ENCODE measurements at regions not wholly inside any gene's neighbourhood (a gene's known extent, or its start where the extent isn't known, plus 50 kb on each side); places are given as distances from the start of the nearest gene placed in this dataset.

DNA sequence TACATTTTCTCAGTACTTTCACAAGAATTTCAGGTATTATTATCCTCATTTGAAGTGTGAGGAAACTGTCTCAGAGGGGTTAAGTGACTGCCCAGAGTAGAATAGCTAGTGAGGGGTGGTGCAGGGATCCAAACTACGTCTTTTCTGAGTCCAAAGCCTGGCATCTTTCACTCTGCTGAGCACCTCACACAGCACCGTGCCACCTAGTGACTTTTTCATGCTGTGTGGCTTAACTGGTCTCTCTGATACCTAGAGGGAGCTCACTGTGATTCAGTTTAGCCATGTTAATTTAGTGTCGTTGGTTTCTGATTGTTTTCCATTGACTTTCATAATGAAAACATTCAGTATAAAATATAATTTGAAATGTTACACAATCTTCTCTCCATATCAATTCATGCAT lies 91.4 kb upstream of the NLGN1 start:
- 0% methylated on average over 3 of the region's 3 CpGs for WGBS (ENCODE audit: insufficient coverage, insufficient replicate concordance, low lambda C conversion rate, missing lambda C conversion rate)
- in situ Hi-C loops (cut with MboI): no loop called here
- Histone ChIP-seq H3K4me3 (no peak overlapping the region), H3K79me2 (ENCODE audit: control insufficient read depth, insufficient read depth, low read length) (no peaks in the 10 kb centered on the region), H3K9me3 (replicated peaks; ENCODE audit: control insufficient read depth, insufficient read depth, low read length) (no peaks in the 10 kb centered on the region), H3K4me2 (ENCODE audit: control insufficient read depth, insufficient read depth) (no peak overlapping the region), H3K27me3 (replicated peaks in 1 of 2; ENCODE audit: control insufficient read depth in 2 of 2, insufficient read depth in 2 of 2, low read length in 1 of 2) (no peaks in the 10 kb centered on the region), H3K4me1 (ENCODE audit: control insufficient read depth, insufficient read depth, low read length) (no peaks in the 10 kb centered on the region), H3K27ac (ENCODE audit: control insufficient read depth, insufficient read depth) (no peak overlapping the region), H4K20me1 (ENCODE audit: control insufficient read depth, insufficient read depth) (no peaks in the 10 kb centered on the region), H3K9ac (ENCODE audit: control insufficient read depth, insufficient read depth, low read length) (no peak overlapping the region), H2AFZ (ENCODE audit: control insufficient read depth, low read depth, low read length) (no peak overlapping the region), H3K36me3 (ENCODE audit: control insufficient read depth in 2 of 2, insufficient read depth in 2 of 2, low read length in 1 of 2) (no peaks in the 10 kb centered on the region)
- ChIA-PET POLR2A (no interaction called here), RAD21 (ENCODE audit: unreplicated experiment) (no interaction called here), CTCF (no interaction called here), SMC1A (ENCODE audit: uncharacterized antibody, unreplicated experiment) (interaction anchor here (0.6 kb wide), 1 partner anchor 12 kb away, joined by 3 read pairs; no protein-coding TSS in a partner anchor)
- DNase-seq (ENCODE audit: low read depth, low spot score): no peak
- TF ChIP-seq, protein P1, sequence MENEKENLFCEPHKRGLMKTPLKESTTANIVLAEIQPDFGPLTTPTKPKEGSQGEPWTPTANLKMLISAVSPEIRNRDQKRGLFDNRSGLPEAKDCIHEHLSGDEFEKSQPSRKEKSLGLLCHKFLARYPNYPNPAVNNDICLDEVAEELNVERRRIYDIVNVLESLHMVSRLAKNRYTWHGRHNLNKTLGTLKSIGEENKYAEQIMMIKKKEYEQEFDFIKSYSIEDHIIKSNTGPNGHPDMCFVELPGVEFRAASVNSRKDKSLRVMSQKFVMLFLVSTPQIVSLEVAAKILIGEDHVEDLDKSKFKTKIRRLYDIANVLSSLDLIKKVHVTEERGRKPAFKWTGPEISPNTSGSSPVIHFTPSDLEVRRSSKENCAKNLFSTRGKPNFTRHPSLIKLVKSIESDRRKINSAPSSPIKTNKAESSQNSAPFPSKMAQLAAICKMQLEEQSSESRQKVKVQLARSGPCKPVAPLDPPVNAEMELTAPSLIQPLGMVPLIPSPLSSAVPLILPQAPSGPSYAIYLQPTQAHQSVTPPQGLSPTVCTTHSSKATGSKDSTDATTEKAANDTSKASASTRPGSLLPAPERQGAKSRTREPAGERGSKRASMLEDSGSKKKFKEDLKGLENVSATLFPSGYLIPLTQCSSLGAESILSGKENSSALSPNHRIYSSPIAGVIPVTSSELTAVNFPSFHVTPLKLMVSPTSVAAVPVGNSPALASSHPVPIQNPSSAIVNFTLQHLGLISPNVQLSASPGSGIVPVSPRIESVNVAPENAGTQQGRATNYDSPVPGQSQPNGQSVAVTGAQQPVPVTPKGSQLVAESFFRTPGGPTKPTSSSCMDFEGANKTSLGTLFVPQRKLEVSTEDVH (IDR thresholded peaks at IDR 0.05; ENCODE audit: low read depth, partially characterized antibody): no peak
- BruUV-seq (replicated peaks): no TSS peak
- no peak for ATAC-seq
- intact Hi-C loops (cut with micrococcal nuclease; ENCODE audit: unreplicated experiment): no loop called here
- FAIRE-seq: no peak

DNA sequence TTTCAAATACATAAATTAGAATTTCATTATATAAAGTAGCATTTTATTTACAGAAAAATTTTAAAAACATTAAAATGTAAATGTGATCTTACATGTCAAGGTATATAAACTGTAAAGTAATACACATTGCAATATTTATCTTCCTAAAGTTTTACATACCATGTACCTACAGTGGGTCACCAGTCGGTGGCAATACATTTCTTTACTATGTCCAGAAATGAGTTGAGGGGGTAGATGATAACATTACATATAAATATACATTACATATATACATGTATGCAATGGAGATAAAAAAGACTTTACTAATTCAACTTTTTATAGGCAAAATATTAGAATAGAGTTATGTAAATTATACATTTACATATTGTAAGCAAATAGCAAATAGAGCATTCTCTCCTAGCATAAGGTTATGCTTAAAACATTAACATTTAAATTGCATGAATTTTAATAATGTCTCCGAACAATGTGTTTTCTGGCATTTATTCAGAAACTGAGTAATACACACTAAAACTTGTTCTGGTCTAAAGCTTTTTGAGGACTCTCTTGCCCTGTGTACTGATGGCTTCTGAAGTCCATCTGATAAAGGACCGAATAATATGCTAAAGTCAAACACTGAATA lies 93.3 kb upstream of the NLGN1 start:
- H3K4me3 ChIP-seq: no peak overlapping the region
- ChIA-PET POLR2A (no interaction called here), RAD21 (ENCODE audit: unreplicated experiment) (no interaction called here), SMC1A (ENCODE audit: uncharacterized antibody, unreplicated experiment) (no interaction called here), CTCF (no interaction called here)
- intact Hi-C loops (cut with micrococcal nuclease; ENCODE audit: unreplicated experiment) (no loop called here), in situ Hi-C loops (cut with MboI) (no loop called here)
- WGBS (ENCODE audit: insufficient coverage, insufficient replicate concordance, low lambda C conversion rate, missing lambda C conversion rate): 28% methylated on average over 3 of the region's 3 CpGs
- H2AFZ ChIP-seq (ENCODE audit: control insufficient read depth, low read depth, low read length): no peak overlapping the region
- no peak for FAIRE-seq
- H3K9me3 ChIP-seq (replicated peaks; ENCODE audit: control insufficient read depth, insufficient read depth, low read length): no peaks in the 10 kb centered on the region
- H4K20me1 ChIP-seq (ENCODE audit: control insufficient read depth, insufficient read depth): no peaks in the 10 kb centered on the region
- no peaks in the 10 kb centered on the region for H3K36me3 ChIP-seq (ENCODE audit: control insufficient read depth in 2 of 2, insufficient read depth in 2 of 2, low read length in 1 of 2)
- no TSS peak for BruUV-seq (replicated peaks)
- no peak for DNase-seq (ENCODE audit: low read depth, low spot score)
- no peak for ATAC-seq
- H3K9ac ChIP-seq (ENCODE audit: control insufficient read depth, insufficient read depth, low read length): no peak overlapping the region
- H3K27ac ChIP-seq (ENCODE audit: control insufficient read depth, insufficient read depth): no peak overlapping the region
- no peaks in the 10 kb centered on the region for H3K79me2 ChIP-seq (ENCODE audit: control insufficient read depth, insufficient read depth, low read length)
- no peak overlapping the region for H3K4me2 ChIP-seq (ENCODE audit: control insufficient read depth, insufficient read depth)
- H3K27me3 ChIP-seq (replicated peaks in 1 of 2; ENCODE audit: control insufficient read depth in 2 of 2, insufficient read depth in 2 of 2, low read length in 1 of 2): no peaks in the 10 kb centered on the region
- H3K4me1 ChIP-seq (ENCODE audit: control insufficient read depth, insufficient read depth, low read length): no peaks in the 10 kb centered on the region
- TF ChIP-seq CTCF (IDR thresholded peaks at IDR 0.05 in 2 of 3, conservative IDR thresholded peaks at IDR 0.05 in 1 of 3; ENCODE audit: control insufficient read depth in 2 of 3, extremely low read depth in 1 of 3, insufficient read depth in 1 of 3, low read depth in 3 of 3, low read length in 3 of 3): no peak
- TF ChIP-seq ETV6 (conservative IDR thresholded peaks at IDR 0.05 in 1 of 2, IDR thresholded peaks at IDR 0.05 in 1 of 2; ENCODE audit: borderline replicate concordance in 1 of 2, low read depth in 1 of 2): no peak
- no peak for TF ChIP-seq MEF2B (IDR thresholded peaks at IDR 0.05; ENCODE audit: partially characterized antibody, poor library complexity, severe bottlenecking)
- TF ChIP-seq ZNF687 (IDR thresholded peaks at IDR 0.05): no peak
